H9 (cell line): ENCODE measurements at regions not wholly inside any gene's neighbourhood (a gene's known extent, or its start where the extent isn't known, plus 50 kb on each side); places are given as distances from the start of the nearest gene placed in this dataset.
A peak's percentile ranks its signal among the peaks of the same experiment; 100 is the strongest.

Source experiments
- DNase-seq: peaks from one replicate; pipeline ENCODE4 v3.0.0-alpha.2; 2017
- H2AFZ ChIP-seq: one replicate; pipeline ENCODE4 v1.6.1; 2013; ENCODE audit warnings: mild to moderate bottlenecking, low read length, control low read depth, moderate library complexity
- H2AK5ac ChIP-seq: 2 replicates; pipeline ENCODE4 v1.6.1; 2013; ENCODE audit warnings: low read length, control low read depth, mixed read lengths; ENCODE audit not compliant: insufficient read length
- H2BK120ac ChIP-seq: one replicate; pipeline ENCODE4 v1.6.1; 2013; ENCODE audit warnings: low read depth, mild to moderate bottlenecking, low read length, control low read depth, inconsistent platforms; ENCODE audit not compliant: poor library complexity, severe bottlenecking
- H2BK12ac ChIP-seq: 2 replicates; pipeline ENCODE4 v1.6.1; 2013; ENCODE audit warnings: low read length, control low read depth, mixed read lengths, low read depth; ENCODE audit not compliant: insufficient read length
- H2BK15ac ChIP-seq: 2 replicates; pipeline ENCODE4 v1.6.1; 2013; ENCODE audit warnings: low read depth, low read length, control low read depth
- H2BK20ac ChIP-seq: one replicate; pipeline ENCODE4 v1.6.1; 2013; ENCODE audit warnings: low read depth, mild to moderate bottlenecking, low read length, control low read depth, inconsistent platforms; ENCODE audit not compliant: poor library complexity, severe bottlenecking
- H2BK5ac ChIP-seq: 2 replicates; pipeline ENCODE4 v1.6.1; 2013; ENCODE audit warnings: low read length, control low read depth, mixed read lengths; ENCODE audit not compliant: insufficient read length
- H3K14ac ChIP-seq: 2 replicates; pipeline ENCODE4 v1.6.1; 2013; ENCODE audit warnings: low read length, control low read depth; ENCODE audit not compliant: insufficient read depth
- H3K18ac ChIP-seq: 2 replicates; pipeline ENCODE4 v1.6.1; 2013; ENCODE audit warnings: low read depth, mild to moderate bottlenecking, mixed read lengths, low read length, control low read depth; ENCODE audit not compliant: insufficient read length
- H3K23ac ChIP-seq: 2 replicates; pipeline ENCODE4 v1.6.1; 2013; ENCODE audit warnings: low read length, control low read depth, mixed read lengths, low read depth; ENCODE audit not compliant: insufficient read length
- H3K23me2 ChIP-seq: 2 replicates; pipeline ENCODE4 v1.6.1; 2013; ENCODE audit warnings: low read depth, mild to moderate bottlenecking, mixed read lengths, low read length, control low read depth; ENCODE audit not compliant: insufficient read length, poor library complexity, severe bottlenecking
- H3K27ac ChIP-seq: 2 replicates; pipeline ENCODE4 v1.5.1; 2013; ENCODE audit warnings: low read length, control low read depth, mixed read lengths, low read depth; ENCODE audit not compliant: insufficient read length
- H3K27me3 ChIP-seq: 2 replicates; pipeline ENCODE4 v1.6.1; 2013; ENCODE audit warnings: low read length, control low read depth, inconsistent platforms; ENCODE audit not compliant: insufficient read depth
- H3K4ac ChIP-seq: 2 replicates; pipeline ENCODE4 v1.6.1; 2013; ENCODE audit warnings: low read depth, mild to moderate bottlenecking, control low read depth, inconsistent platforms, low read length, moderate library complexity
- H3K4me1 ChIP-seq: 2 replicates; pipeline ENCODE4 v1.6.1; 2013; ENCODE audit warnings: low read length, control low read depth, inconsistent platforms; ENCODE audit not compliant: insufficient read depth
- H3K4me2 ChIP-seq: 2 replicates; pipeline ENCODE4 v1.6.1; 2013; ENCODE audit warnings: low read length, control low read depth, mixed read lengths; ENCODE audit not compliant: insufficient read length, insufficient read depth
- H3K56ac ChIP-seq: 2 replicates; pipeline ENCODE4 v1.6.1; 2013; ENCODE audit warnings: low read depth, mild to moderate bottlenecking, mixed read lengths, low read length, control low read depth; ENCODE audit not compliant: insufficient read length
- H3K79me1 ChIP-seq: 2 replicates; pipeline ENCODE4 v1.6.1; 2013; ENCODE audit warnings: low read depth, mild to moderate bottlenecking, moderate library complexity, low read length, control low read depth, inconsistent platforms; ENCODE audit not compliant: insufficient read depth, poor library complexity, severe bottlenecking
- H3K79me2 ChIP-seq: 2 replicates; pipeline ENCODE4 v1.6.1; 2013; ENCODE audit warnings: low read length, control low read depth, inconsistent platforms; ENCODE audit not compliant: insufficient read depth
- H3K9ac ChIP-seq: 2 replicates; pipeline ENCODE4 v1.6.1; 2013; ENCODE audit warnings: low read length, control low read depth, mixed read lengths; ENCODE audit not compliant: insufficient read length; ENCODE audit errors: extremely low read depth
- H3K9me3 ChIP-seq: one replicate; pipeline ENCODE4 v1.6.1; 2013; ENCODE audit warnings: low read depth, low read length, inconsistent platforms; ENCODE audit not compliant: control insufficient read depth
- H3T11ph ChIP-seq: one replicate; pipeline ENCODE4 v1.6.1; 2013; ENCODE audit warnings: mild to moderate bottlenecking, low read length, control low read depth, inconsistent platforms
- H4K20me1 ChIP-seq: one replicate; pipeline ENCODE4 v1.6.1; 2013; ENCODE audit not compliant: control insufficient read depth, insufficient read length, insufficient read depth
- H4K5ac ChIP-seq: 2 replicates; pipeline ENCODE4 v1.6.1; 2013; ENCODE audit warnings: low read depth, mild to moderate bottlenecking, mixed read lengths, low read length, control low read depth; ENCODE audit not compliant: insufficient read length
- H4K8ac ChIP-seq: replicated peaks from 2 replicates; pipeline ENCODE4 v1.6.1; 2013; ENCODE audit warnings: low read length, control low read depth, mixed read lengths, low read depth; ENCODE audit not compliant: insufficient read length
- H4K91ac ChIP-seq: 2 replicates; pipeline ENCODE4 v1.6.1; 2013; ENCODE audit warnings: low read depth, mild to moderate bottlenecking, moderate library complexity, mixed read lengths, low read length, control low read depth; ENCODE audit not compliant: insufficient read length
- H3K27ac Mint-ChIP-seq, 3 experiments: 2 replicates in 2 of 3; 3 replicates in 1 of 3; pipeline ENCODE4 v1.8.0; 2020 to 2021; ENCODE audit warnings: mixed read lengths in 3 of 3, mild to moderate bottlenecking in 1 of 3, moderate library complexity in 1 of 3
- H3K27me3 Mint-ChIP-seq: 2 replicates; pipeline ENCODE4 v1.8.0; 2021; ENCODE audit warnings: low read depth, mild to moderate bottlenecking, moderate library complexity, mixed read lengths
- H3K36me3 Mint-ChIP-seq, 3 experiments: 2 replicates in 2 of 3; 3 replicates in 1 of 3; pipeline ENCODE4 v1.8.0; 2020 to 2021; ENCODE audit warnings: low read depth in 3 of 3, mixed read lengths in 3 of 3; ENCODE audit not compliant: insufficient read depth in 1 of 3
- H3K4me1 Mint-ChIP-seq, 2 experiments: 2 replicates each; pipeline ENCODE4 v1.8.0; 2020; ENCODE audit warnings: mixed read lengths in 2 of 2
- H3K4me3 Mint-ChIP-seq, 2 experiments: 2 replicates in 1 of 2; 3 replicates in 1 of 2; pipeline ENCODE4 v1.8.0; 2020 to 2021; ENCODE audit warnings: mild to moderate bottlenecking in 2 of 2, mixed read lengths in 2 of 2, moderate library complexity in 1 of 2
- H3K9me3 Mint-ChIP-seq, 2 experiments: 2 replicates in 1 of 2; 3 replicates in 1 of 2; pipeline ENCODE4 v1.8.0; 2020; ENCODE audit warnings: mild to moderate bottlenecking in 2 of 2, mixed read lengths in 2 of 2, moderate library complexity in 1 of 2
- TF ChIP-seq, protein P1 (sequence below): fragments of 200-600 bp; sonication (generic); conservative IDR thresholded peaks from 3 replicates; pipeline ENCODE4 v1.8.0; 2021; ENCODE audit warnings: antibody characterized with exemption, mild to moderate bottlenecking

DNA sequence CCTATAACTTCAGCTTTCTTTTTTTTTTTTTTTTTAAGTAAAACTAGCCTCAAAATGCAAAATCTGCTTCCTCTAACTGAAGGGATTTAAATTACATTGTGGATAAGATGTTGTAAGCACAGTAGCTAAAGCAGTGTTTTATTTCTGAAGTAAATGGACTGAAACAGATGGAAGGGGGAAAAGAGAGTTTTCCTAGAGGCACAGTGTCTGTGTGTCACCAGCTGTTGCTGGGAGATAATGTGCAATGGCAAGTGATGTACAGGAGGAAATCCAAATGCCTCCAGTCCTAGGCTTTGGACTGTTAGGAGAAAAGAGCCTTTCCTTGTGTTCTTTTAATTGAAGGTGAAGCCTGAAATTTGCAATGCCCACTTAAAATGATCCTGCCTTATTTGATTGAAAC is 672.1 kb downstream of the GRXCR1 start:
- Histone ChIP-seq H4K5ac (no peak overlapping the region), H4K8ac (no peak overlapping the region), H3T11ph (no peak overlapping the region), H2BK120ac (no peak overlapping the region), H3K27ac (no peak overlapping the region), H2BK20ac (no peak overlapping the region), H2AFZ (no peak overlapping the region), H3K79me1 (no peaks in the 10 kb centered on the region), H3K56ac (no peak overlapping the region), H4K91ac (no peak overlapping the region), H3K14ac (no peak overlapping the region), H3K9me3 (no peaks in the 10 kb centered on the region), H3K23me2 (no peaks in the 10 kb centered on the region), H3K9ac (peak overlapping the region; percentile 50), H3K27me3 (no peaks in the 10 kb centered on the region), H3K4ac (no peak overlapping the region), H3K79me2 (no peaks in the 10 kb centered on the region), H2AK5ac (no peak overlapping the region), H3K4me2 (no peak overlapping the region), H3K23ac (no peak overlapping the region), H2BK5ac (no peak overlapping the region), H2BK15ac (no peak overlapping the region), H3K4me1 (no peaks in the 10 kb centered on the region), H3K18ac (no peak overlapping the region), H2BK12ac (no peak overlapping the region), H4K20me1 (no peaks in the 10 kb centered on the region)
- TF ChIP-seq, protein P1, sequence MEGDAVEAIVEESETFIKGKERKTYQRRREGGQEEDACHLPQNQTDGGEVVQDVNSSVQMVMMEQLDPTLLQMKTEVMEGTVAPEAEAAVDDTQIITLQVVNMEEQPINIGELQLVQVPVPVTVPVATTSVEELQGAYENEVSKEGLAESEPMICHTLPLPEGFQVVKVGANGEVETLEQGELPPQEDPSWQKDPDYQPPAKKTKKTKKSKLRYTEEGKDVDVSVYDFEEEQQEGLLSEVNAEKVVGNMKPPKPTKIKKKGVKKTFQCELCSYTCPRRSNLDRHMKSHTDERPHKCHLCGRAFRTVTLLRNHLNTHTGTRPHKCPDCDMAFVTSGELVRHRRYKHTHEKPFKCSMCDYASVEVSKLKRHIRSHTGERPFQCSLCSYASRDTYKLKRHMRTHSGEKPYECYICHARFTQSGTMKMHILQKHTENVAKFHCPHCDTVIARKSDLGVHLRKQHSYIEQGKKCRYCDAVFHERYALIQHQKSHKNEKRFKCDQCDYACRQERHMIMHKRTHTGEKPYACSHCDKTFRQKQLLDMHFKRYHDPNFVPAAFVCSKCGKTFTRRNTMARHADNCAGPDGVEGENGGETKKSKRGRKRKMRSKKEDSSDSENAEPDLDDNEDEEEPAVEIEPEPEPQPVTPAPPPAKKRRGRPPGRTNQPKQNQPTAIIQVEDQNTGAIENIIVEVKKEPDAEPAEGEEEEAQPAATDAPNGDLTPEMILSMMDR: no peak
- H3K9me3 Mint-ChIP-seq: peaks cover 0 to 7% of the 10 kb centered on the region in 2 experiments; a peak in 2 of 5 replicates
- H3K27me3 Mint-ChIP-seq: no peaks in the 10 kb centered on the region
- no peak for DNase-seq
- no peak overlapping the region for H3K4me3 Mint-ChIP-seq
- peaks cover 0 to 3% (median 0%) of the 10 kb centered on the region in 3 experiments; a peak in 2 of 7 replicates for H3K36me3 Mint-ChIP-seq
- H3K27ac Mint-ChIP-seq: no peak overlapping the region
- no peaks in the 10 kb centered on the region for H3K4me1 Mint-ChIP-seq
